Stomach (tissue), 8 donors: ENCODE measurements at regions not wholly inside any gene's neighbourhood (a gene's known extent, or its start where the extent isn't known, plus 50 kb on each side); places are given as distances from the start of the nearest gene placed in this dataset.
A peak's percentile ranks its signal among the peaks of the same experiment; 100 is the strongest.

ENCODE experiments used
- DNase-seq, 2 donors: peaks; one replicate each; pipeline versions ENCODE4 v3.0.0 to v3.0.0-alpha.2; 2013 to 2019
- H3K27ac ChIP-seq, 5 donors: fragments of 200-600 bp in 4 of 5; sonication (generic) in 4 of 5; one replicate each; pipeline ENCODE4 v1.5.1; 2013 to 2019; ENCODE audit warnings: mild to moderate bottlenecking in 1 of 5, moderate library complexity in 1 of 5
- H3K27me3 ChIP-seq, 3 donors: fragments of 200-600 bp; sonication (generic); one replicate each; pipeline ENCODE4 v1.5.1; 2017 to 2019; ENCODE audit warnings: mixed run types in 1 of 3
- H3K36me3 ChIP-seq, 4 donors: fragments of 200-600 bp; sonication (generic); 1 replicate in 3 of 4; 2 replicates in 1 of 4; pipeline ENCODE4 v1.5.1; 2016 to 2019
- H3K4me1 ChIP-seq, 4 donors: fragments of 200-600 bp; sonication (generic); one replicate each; pipeline ENCODE4 v1.5.1; 2016 to 2019
- H3K4me3 ChIP-seq, 4 donors: fragments of 200-600 bp; sonication (generic) in 3 of 4; one replicate each; pipeline ENCODE4 v1.5.1; 2016 to 2019; ENCODE audit warnings: mild to moderate bottlenecking in 1 of 4
- H3K9me3 ChIP-seq, 4 donors: fragments of 200-600 bp; sonication (generic); one replicate each; pipeline ENCODE4 v1.5.1; 2016 to 2019
- EP300 ChIP-seq: sonication (generic); formaldehyde crosslinking; IDR thresholded peaks from one replicate; pipeline ENCODE4 v1.6.1; 2017; ENCODE audit warnings: antibody characterized with exemption
- POLR2A ChIP-seq, 4 donors: fragments of 450-650 bp; IDR thresholded peaks; one replicate each; pipeline ENCODE4 v1.6.1; 2016; ENCODE audit warnings: antibody characterized with exemption in 4 of 4, control low read depth in 2 of 4, mild to moderate bottlenecking in 1 of 4, moderate library complexity in 1 of 4
- POLR2AphosphoS5 ChIP-seq, 3 donors: sonication (generic); formaldehyde crosslinking; IDR thresholded peaks; one replicate each; pipeline ENCODE4 v1.6.1; 2016; ENCODE audit warnings: antibody characterized with exemption in 3 of 3
- WGBS, 5 donors: extraction: QIAGEN DNeasy Blood & Tissue Kit in 3 of 5; methylation state at CpG; one replicate each; pipeline versions ENCODE4 v1.1.5 to v1.1.7; 2013 to 2018; 5-methylcytosine and 5-hydroxymethylcytosine counted together
- intact Hi-C: fragments of 100-400 bp; cut with DNase I; formaldehyde crosslinking; loops from one replicate; pipeline ENCODE4 v1.15.1; 2023; ENCODE audit warnings: low total_unique reads
- TF ChIP-seq, protein P1 (sequence below), 7 experiments: fragments of 450-650 bp in 4 of 7; fragments of 200-600 bp in 3 of 7; sonication (generic) in 3 of 7; IDR thresholded peaks; one replicate each; pipeline ENCODE4 v1.5.1; 2016 to 2019; ENCODE audit warnings: antibody characterized with exemption in 7 of 7, control low read depth in 2 of 7, mild to moderate bottlenecking in 1 of 7
- donor health status: healthy with polysubstance abuse.
- donor health status: Bipolar disorder and iron deficiency.
- donor health status: healthy.

DNA sequence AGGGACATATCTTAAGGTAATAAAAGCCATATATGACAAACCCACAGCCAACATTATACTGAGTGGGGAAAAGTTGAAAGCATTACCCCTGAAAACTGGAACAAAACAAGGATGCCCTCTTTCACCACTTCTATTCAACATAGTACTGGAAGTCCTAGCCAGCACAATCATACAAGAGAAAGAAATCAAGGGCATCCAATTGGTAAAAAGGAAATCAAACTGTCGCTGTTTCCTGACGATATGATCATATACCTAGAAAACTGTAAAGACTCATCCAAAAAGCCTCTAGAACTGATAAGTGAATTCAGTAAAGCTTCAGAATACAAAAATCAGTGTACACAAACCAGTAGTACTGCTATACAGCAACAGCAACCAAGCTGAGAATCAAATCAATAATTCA is 53.8 kb upstream of the PSME4 start:
- intact Hi-C loops = no loop called here
- Histone ChIP-seq H3K27ac (no peak overlapping the region), H3K27me3 (no peaks in the 10 kb centered on the region), H3K9me3 (peaks cover 0 to 14% (median 5%) of the 10 kb centered on the region in 4 donors), H3K4me1 (no peaks in the 10 kb centered on the region), H3K36me3 (no peaks in the 10 kb centered on the region), H3K4me3 (no peak overlapping the region)
- 94 to 100% (median 98%) methylated on average over 2 of the region's 2 CpGs for WGBS, 5 donors
- no peak for DNase-seq
- TF ChIP-seq EP300 = no peak

DNA sequence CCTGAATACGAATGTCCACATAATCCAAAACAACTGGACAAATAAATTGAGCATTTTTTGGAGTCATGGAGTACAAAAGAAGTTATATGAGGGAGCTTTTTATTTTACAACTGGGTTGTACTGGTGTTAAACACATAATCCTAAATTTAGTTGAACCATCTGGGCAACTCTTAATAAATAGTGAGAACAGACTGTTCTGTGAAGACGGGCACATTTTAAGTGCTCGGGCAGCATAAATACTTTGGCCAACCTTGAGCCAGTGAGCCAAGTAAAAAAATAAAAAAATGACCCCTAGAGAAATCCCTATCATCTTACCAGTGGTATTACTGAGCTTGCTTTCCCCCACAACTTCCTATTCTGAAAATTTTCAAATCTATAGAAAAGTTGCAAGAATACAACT is 50.9 kb upstream of the PSME4 start:
- Histone ChIP-seq H3K4me1 (no peaks in the 10 kb centered on the region), H3K4me3 (no peak overlapping the region), H3K27me3 (no peaks in the 10 kb centered on the region), H3K36me3 (peaks cover 0 to 3% (median 0%) of the 10 kb centered on the region in 4 donors), H3K9me3 (peaks cover 0 to 14% (median 5%) of the 10 kb centered on the region in 4 donors), H3K27ac (peak overlapping the region in 1 of 5 donors; percentile 4)
- TF ChIP-seq, protein P1, sequence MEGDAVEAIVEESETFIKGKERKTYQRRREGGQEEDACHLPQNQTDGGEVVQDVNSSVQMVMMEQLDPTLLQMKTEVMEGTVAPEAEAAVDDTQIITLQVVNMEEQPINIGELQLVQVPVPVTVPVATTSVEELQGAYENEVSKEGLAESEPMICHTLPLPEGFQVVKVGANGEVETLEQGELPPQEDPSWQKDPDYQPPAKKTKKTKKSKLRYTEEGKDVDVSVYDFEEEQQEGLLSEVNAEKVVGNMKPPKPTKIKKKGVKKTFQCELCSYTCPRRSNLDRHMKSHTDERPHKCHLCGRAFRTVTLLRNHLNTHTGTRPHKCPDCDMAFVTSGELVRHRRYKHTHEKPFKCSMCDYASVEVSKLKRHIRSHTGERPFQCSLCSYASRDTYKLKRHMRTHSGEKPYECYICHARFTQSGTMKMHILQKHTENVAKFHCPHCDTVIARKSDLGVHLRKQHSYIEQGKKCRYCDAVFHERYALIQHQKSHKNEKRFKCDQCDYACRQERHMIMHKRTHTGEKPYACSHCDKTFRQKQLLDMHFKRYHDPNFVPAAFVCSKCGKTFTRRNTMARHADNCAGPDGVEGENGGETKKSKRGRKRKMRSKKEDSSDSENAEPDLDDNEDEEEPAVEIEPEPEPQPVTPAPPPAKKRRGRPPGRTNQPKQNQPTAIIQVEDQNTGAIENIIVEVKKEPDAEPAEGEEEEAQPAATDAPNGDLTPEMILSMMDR (IDR thresholded peaks at IDR 0.05) = no peak
- TF ChIP-seq POLR2A (IDR thresholded peaks at IDR 0.05) = no peak
- no peak for TF ChIP-seq EP300
- no peak for TF ChIP-seq POLR2AphosphoS5 (IDR thresholded peaks at IDR 0.05)
- WGBS, 5 donors = 79 to 85% (median 80%) methylated on average over 3 of the region's 3 CpGs
- DNase-seq = no peak
- intact Hi-C loops = no loop called here

DNA sequence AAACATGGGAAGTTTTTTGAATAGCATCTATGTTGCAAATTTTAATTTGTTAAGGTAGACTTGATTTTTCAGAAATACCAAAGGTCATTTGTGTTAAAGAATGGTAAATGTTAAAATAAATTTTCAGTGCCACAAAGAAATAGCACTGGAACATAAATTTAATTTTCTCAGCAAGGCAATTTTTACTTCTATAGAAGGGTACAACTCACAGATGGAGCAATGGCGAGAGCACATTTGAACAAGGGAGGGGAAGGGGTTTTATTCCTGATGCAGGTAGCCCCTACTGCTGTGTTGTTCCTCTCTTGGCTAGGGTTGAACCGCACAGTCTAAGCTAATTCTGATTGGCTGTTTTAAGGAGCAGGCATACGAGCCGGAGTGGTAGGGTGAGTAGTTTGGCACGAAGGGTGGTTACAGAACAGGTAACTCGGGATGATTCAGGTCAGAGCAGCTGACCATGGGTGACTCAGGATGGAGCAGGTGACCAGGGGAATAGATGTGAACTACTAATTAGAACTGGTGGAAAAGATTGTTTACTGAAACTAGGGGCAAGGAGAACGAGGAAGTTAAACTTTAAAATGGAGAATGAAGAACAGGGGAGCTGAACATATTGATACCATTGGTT is 50.1 kb upstream of the PSME4 start:
- DNase-seq = no peak
- intact Hi-C loops = no loop called here
- 95 to 98% (median 96%) methylated on average over 7 of the region's 7 CpGs for WGBS, 5 donors
- Histone ChIP-seq H3K27me3 (no peaks in the 10 kb centered on the region), H3K4me3 (no peak overlapping the region), H3K36me3 (peaks cover 0 to 3% (median 0%) of the 10 kb centered on the region in 4 donors), H3K9me3 (peaks cover 0 to 14% (median 5%) of the 10 kb centered on the region in 4 donors), H3K4me1 (peaks cover 0 to 4% (median 0%) of the 10 kb centered on the region in 4 donors), H3K27ac (peak overlapping the region in 1 of 5 donors; percentile 4)
- TF ChIP-seq POLR2A (IDR thresholded peaks at IDR 0.05) = no peak
- TF ChIP-seq, protein P1 (IDR thresholded peaks at IDR 0.05) = no peak
- TF ChIP-seq EP300 = no peak
- TF ChIP-seq POLR2AphosphoS5 (IDR thresholded peaks at IDR 0.05) = no peak
